SU-DHL-6 (cell line): ENCODE measurements at regions not wholly inside any gene's neighbourhood (a gene's known extent, or its start where the extent isn't known, plus 50 kb on each side); places are given as distances from the start of the nearest gene placed in this dataset.

ENCODE experiments used
- EZH2phosphoT487 ChIP-seq: fragments of 200-600 bp; sonication (generic), shearing (Covaris generic); conservative IDR thresholded peaks from 2 replicates; pipeline ENCODE4 v1.6.1; 2018; ENCODE audit warnings: mild to moderate bottlenecking, antibody characterized with exemption, low read length, moderate library complexity, mixed read lengths
- TF ChIP-seq, protein P1 (sequence below): fragments of 200-600 bp; sonication (generic); IDR thresholded peaks from one replicate; pipeline ENCODE4 v1.5.1; 2017; ENCODE audit warnings: antibody characterized with exemption, mild to moderate bottlenecking, low read length, moderate library complexity; ENCODE audit not compliant: insufficient read depth, poor library complexity, severe bottlenecking

DNA sequence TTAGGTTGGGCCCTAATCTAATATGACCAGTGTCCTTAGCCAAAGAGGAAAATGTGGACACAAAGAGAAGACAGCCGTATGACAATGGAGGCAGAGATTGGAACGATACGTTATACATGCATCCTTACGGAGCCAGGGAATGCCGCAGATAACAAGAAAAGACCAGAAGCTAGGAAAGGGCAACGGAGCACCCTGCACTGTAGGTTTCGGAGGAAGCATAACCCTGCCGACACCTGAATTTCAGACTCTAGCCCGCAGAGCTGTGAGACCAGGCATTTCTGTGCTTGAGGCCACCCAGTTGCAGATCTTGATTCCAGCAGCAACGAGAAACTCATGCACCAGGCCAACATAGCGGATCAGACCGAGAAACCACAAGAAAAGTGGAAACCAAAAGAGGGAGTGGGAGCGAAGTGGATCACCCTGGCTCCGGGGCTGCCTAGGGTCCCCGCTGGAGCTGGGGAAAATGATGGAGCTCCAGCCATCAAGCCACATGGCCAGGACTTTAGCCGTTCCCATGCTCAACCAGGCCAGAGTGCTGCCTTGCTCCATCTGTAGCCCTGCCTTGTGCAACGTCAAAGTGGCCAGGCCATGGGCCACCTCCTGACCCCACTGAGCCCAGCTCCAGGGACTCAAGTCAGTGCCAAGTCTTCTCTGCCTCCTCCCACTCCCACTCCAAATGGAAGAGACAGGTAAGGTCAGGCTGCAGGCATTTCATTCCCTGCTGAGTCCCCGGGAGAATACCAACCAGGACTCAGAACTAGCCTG, 51.7 kb upstream of the RPL38 start:
- TF ChIP-seq, protein P1, sequence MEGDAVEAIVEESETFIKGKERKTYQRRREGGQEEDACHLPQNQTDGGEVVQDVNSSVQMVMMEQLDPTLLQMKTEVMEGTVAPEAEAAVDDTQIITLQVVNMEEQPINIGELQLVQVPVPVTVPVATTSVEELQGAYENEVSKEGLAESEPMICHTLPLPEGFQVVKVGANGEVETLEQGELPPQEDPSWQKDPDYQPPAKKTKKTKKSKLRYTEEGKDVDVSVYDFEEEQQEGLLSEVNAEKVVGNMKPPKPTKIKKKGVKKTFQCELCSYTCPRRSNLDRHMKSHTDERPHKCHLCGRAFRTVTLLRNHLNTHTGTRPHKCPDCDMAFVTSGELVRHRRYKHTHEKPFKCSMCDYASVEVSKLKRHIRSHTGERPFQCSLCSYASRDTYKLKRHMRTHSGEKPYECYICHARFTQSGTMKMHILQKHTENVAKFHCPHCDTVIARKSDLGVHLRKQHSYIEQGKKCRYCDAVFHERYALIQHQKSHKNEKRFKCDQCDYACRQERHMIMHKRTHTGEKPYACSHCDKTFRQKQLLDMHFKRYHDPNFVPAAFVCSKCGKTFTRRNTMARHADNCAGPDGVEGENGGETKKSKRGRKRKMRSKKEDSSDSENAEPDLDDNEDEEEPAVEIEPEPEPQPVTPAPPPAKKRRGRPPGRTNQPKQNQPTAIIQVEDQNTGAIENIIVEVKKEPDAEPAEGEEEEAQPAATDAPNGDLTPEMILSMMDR: no peak
- no peak for TF ChIP-seq EZH2phosphoT487
